Islet precursor cell (in vitro differentiated cells): ENCODE measurements at regions not wholly inside any gene's neighbourhood (a gene's known extent, or its start where the extent isn't known, plus 50 kb on each side); places are given as distances from the start of the nearest gene placed in this dataset.
"Not testable (repeated sequence)": the region's sequence is repeated elsewhere in the genome, so short reads cannot be mapped to it uniquely, and the experiment has no call there.

Source experiments
- DNase-seq: peaks from one replicate; pipeline ENCODE4 v3.0.0-alpha.2; 2018

DNA sequence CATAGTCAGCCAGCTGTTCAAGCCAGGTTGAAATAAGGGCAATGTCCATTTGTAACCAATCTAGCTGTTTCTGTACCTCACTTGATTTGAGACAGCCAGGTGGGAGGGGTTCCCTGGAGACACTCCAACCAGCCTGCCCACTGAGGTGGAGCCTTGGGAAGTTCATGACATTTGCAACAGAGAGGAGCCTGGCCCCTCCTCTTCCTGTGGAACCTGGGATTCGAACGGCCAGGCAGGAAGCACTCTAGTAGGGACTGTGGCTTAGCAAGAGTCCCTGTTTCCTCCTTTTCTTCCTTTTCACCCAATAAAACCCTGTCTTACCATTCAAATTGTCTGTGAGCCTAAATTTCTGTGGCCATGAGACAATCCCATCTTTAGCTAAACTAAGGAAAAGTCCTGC, 312.3 kb upstream of the NMUR2 start:
- no peak for DNase-seq

DNA sequence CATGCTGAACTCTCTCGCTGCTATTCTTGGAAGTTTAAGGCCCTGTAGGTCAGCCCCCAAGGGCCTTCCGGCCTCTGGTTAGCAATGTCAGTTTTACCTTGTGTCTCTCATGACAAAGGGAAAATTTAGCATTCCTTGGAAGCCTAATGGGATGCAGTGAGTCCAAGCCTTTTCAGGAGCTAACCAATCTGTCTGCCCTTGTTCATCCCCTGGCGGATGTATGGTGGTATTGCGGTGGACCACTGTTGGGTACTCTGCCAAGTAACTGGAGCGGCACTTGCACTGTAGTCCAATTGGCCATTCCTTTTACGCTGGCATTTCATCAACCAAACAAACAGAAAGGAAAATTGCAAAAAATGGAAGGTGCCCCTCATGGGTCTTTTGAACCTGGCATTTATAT, 318.4 kb upstream of the NMUR2 start:
- peak; percentile 57 for DNase-seq

DNA sequence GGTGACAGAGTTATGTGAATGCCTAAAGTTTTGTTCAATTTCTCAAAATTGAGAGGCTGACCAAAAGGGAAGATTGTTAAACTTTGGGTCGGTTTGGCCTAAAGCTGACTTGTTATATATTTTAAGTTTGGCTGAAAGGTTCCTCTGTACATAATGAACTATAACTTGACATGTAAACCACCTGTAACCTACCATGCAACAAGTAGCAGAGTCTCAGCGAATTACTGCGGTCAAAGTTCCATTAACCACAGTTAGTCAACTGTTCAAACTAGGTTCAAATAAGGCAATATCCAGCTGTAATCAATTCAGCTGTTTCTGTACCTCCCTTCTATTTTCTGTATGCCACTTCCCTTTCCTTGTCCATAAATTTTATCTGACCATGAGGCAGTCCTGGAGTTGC, 325.1 kb upstream of the NMUR2 start:
- no peak for DNase-seq

DNA sequence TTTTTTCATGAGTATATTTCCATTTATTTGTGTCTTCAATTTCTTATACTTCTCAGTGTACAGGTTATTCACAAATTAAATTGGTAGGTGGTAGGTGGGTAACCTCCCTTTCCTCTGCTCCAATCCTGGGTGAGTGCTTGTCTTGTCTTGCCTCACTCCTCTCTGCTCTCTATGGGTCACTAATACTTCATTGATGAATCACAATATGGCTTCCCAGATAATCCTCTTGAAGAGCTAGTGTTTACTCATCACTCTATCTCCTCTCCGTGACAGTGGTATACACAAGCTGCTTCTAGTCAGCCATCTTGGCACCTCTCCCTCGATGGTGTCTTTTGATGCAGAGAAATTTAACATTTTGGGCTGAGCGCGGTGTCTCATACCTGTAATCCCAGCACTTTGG, 331.8 kb upstream of the NMUR2 start:
- DNase-seq, result no peak

DNA sequence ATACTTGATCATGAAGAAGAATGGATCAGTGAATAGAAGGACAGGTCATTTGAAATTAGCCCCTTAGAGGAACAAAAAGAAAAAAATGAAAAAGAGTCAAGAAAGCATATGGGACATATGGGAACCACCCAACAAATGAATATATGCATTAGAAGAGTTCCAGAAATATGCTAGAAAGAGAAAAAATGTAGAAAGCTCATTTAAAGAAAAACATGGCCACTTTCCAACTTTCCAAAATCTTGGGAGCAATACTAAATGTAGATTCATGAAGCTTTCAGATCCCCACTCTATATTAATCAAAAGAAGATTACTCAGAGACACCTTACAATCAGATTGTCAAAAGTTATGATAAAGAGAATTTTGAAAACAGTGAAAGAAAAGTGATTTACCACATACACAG, 334.8 kb upstream of the NMUR2 start:
- DNase-seq, result no peak

DNA sequence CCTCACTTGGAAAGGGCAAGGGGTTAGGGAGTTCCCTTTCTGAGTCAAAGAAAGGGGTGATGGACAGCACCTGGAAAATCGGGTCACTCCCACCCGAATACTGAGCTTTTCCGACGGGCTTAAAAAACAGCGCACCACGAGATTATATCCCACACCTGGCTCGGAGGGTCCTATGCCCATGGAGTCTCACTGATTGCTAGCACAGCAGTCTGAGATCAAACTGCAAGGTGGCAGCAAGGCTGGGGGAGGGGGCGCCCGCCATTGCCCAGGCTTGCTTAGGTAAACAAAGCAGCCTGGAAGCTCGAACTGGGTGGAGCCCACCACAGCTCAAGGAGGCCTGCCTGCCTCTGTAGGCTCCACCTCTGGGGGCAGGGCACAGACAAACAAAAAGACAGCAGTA, 336.0 kb upstream of the NMUR2 start:
- not testable (repeated sequence) for DNase-seq

DNA sequence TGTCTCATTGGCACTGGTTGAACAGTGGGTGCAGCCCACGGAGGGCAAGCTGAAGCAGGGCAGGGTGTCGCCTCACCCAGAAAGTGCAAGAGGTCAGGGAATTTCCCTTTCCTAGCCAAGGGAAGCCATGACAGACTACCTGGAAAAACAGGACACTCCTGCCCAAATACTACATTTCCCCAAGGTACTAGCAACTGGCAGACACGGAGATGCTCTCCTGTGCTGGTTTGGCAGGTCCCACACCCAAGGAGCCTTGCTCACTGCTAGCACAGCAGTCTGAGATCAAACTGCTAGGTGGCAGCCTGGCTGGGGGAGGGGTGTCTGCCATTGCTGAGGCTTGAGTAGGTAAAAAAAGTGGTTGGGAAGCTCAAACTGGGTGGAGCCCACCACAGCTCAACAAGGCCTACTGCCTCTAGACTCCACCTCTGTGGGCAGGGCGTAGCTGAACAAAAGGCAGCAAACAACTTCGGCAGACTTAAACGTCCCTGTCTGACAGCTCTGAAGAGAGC, 382.7 kb upstream of the NMUR2 start:
- not testable (repeated sequence) for DNase-seq

DNA sequence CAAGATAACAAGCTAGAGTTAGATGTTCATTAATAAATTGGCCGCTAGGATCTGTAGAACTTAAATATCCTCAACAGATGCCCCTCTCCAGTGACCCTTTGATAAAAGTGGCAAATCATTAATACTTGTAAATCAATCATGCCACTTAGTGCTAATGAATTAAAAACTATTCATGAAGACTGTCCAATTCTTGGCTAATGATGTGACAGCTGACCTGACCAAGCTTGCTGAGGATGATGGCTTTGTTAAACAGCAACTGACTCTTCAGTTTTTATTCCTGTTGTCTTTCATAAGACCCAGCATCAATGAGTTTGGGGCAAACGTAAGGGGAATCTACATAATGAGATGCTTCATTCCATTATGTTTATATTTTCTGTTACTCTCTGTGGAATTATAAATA, 396.8 kb upstream of the NMUR2 start:
- no peak for DNase-seq

DNA sequence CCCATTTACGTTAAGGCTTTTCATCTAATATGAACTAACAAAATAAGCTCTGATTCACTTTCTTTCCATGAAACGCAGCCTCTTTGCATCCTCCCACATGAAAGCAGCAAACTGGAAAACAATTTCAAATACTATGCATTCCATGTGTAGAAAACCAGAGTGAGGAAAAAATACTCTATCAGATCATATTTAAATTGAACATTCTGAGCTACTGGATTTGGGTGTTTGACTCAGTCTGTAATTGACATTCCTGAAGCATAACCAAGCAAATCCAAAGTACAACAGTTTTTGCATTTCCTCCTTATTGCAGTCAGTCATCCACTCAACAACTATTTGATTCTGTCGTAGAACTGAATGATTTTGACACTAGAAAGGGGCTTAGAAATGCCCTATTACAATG, 399.1 kb upstream of the NMUR2 start:
- no peak for DNase-seq

DNA sequence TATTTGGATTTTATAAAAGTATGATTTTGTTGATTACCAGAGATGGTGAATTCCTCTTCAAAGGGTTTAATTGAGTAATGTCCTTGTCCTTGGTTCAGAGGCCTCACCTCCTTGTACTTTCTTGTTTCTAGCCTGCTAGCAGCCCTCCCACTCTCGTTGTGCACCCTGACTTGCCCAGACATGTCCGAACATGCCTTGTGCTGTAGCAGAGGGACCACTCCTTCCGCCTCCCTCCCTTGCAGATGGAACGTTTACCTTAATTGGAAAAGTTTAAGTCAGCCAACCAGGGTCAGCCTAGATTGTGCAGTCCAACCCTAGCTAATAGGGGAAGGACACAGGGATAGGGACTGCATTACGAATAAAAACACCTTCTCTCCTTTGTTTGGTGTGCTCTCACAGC, 406.9 kb upstream of the NMUR2 start:
- peak; percentile 89 for DNase-seq

DNA sequence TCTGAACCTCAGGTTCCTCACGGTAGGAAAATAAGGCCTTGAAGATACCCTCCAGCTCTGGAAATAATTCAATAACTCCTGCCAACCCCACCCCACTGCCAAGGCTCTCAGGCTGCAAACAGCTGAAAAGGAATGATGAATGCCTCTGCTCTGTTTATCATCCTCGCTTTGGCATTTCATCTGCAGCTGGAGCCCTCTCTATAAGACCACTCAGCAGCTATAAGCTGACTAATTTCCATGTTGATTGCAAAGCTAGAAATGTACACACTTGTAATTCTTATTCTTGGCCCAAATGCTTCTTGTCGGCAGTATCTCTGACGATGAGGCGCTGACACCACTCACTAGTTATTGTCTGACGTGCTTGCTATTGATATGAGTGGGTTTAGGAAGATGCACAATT, 408.4 kb upstream of the NMUR2 start:
- DNase-seq, result no peak

DNA sequence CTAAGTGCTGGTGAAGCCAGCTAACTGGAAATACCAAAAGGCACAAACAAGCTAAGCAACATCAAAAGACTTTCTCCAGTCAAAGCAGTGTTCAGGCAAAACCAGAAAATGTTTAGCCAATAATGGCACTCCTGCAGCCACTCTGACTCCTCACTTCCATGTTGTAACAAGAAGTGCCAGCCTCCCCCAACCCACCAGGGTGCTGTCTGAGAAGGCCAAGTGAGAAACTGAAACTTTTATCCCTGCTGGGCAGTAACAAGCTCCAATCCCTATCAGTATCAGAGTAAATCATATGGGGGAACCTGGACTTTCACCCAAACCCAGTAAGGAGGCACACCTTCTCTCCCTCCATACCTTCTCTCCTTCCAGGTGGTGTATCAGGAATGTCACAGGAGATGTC, 414.8 kb upstream of the NMUR2 start:
- no peak for DNase-seq

DNA sequence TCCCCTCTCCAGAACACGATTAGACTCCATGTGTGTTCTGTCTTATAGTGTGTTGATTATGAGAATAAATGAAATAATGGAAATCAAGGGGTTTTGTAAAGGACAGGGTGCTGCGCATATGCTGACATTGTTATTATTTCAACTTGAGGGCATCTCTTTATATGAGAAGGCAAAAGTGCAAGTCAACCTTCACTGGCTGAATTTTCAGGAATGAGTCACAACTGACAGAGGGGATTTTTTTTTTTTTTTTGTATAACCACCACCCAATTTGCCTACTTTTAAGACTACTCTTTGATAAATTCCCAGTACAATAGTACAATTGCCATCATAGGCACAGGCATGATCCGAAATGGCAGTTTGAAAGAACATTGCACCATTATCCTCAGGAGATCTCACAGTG, 419.2 kb upstream of the NMUR2 start:
- DNase-seq, result no peak

DNA sequence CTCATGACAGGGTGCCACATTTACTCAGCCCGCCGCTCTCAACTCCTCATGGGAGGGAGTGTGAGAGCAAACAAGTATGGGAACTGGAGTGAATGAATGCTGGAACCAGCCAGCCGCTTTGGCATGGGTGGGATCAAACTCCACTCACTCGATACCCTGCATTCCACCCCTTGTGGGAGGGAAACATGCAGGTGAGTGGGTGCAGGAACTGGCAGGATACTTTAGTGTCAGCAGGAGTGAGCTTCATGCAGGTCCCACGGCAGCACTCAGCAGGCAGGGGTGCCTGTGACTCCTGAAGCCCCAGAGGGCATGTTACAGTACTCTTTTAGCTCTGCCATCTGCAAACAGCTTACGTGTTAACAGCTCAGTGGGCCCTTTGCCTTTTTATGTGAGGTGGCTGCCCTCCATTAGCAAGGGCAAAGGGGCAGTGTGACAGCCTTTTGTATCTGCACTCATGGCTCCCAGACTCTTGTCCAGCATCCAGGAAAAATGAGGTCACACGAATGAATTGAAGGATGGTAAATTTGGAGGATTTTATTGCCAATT, 433.2 kb upstream of the NMUR2 start:
- DNase-seq, result no peak

DNA sequence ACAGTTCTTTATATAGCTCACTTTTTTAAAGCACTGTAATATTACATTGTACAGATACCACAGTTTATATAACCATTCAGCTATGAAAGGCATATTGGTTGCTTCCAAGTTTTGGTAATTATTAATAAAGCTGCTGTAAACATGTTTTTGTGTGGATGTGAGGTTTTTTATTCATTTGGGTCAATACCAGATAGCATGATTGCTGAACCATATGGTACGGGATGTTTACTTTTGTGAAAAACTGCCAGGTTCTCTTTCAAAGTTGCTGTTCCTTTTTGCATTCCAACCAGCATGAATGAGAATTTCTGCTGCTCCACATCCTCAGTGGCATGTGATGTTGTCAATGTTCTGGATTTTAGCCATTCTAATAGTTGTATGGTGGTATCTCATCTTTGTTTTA, 439.6 kb upstream of the NMUR2 start:
- no peak for DNase-seq

DNA sequence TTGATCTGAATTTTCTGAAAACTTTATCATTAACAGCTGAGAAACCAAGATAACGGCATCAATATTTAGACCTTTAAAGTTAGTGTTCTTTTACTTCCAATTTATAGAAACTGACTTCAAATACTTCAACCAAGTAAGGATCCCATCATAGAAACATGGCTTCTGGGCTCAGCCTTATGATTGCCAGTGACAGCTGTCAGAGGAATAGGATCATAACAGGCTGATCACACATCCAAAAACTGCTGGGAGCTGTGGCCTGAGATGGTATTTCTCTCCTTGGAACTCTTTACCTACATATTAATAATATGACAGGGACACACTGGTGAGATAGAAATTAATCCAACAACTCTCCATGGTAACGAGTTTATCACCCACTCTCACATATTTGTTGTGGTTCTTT, 448.3 kb upstream of the NMUR2 start:
- DNase-seq, result no peak

DNA sequence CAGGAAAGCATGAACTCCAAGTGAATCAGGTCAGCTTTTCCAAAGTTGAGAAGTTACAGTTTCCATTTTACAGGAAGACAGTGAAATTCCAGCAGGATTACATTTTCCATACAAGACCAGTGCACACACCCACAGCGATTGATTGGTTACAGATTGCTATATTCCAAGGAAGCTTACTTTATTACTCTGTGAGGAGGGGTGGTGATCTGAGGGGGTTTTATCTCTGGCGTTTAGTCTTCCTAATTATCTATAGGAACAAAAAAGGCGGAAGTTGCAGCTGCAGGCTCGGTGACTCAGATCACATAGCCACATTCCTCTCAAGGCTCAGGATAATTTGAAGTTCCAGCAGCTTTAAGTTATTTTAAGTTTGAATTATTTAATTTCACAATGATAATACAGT, 450.4 kb upstream of the NMUR2 start:
- DNase-seq, result no peak

DNA sequence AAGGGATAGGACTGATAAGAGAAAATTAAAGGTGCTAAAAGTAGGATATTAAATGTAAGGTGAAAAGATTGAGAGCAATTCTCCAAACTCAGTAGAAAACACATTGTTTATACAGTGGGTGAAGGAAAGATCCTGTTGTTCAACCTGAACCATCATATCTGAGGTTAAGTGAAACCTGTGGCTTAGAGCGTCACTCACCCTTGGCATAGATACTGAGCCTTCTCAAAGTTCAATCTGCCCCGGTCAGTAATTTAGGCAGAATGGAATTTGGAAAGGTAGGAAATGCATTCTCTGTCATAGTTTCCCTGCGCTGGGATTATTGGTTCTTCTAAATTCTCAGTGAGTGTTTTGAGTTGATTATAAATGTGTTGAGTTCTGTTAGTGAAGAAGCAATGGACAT, 456.2 kb upstream of the NMUR2 start:
- DNase-seq, result no peak

DNA sequence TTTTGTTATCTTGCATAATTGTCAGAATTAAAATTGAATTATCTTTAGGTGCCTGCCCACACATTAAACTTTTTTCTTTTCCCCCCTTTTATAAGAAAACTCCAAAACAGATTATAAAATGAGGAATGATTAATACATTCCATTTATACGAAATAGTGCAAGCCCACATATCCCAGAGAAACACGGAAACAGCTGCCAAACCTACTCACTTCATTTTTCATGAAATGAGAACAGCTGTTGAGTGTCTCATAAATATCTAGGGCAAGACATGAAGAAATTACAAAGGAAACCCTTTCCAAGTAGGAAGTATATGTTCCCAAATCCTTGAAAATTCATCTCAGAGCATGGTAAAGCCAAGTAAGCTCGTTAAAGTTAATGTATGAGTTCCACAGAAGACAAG, 459.4 kb upstream of the NMUR2 start:
- DNase-seq, result no peak

DNA sequence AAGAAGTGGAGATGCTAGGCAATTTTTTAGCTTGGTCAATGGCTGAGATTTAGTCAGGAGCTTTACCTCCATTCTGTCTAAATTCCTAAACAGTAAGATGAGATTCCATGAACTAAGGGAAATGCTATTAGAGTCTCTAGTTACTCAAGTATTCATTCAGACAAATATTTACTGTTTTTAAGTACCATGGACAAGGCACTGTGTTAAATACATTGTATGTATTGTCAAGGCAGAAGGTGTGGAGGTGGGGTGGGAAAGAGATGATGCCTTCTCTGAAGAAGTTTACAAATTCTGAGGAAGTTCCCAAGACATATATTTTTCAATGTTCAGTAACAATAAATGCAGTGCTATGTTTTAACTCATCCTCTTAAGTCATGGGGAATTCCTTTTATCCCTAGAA, 459.9 kb upstream of the NMUR2 start:
- DNase-seq, result no peak

DNA sequence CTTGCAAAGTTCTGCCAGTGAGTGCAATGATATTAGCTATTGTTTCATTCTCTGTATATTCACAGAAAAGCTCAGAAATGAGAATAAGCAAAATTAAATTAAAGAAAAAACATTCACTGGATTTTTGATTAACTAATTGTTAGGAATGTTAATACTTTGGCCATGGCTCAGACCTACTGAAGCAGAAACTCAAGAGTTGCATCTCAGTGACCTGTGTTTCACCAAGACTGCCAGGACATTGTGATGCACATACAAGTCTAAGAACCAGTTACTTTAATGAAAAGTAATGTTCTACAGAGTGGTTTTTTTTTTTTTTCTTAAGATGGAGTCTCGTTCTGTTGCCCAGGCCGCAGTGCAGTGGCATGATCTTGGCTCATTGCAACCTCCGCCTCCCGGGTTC, 464.9 kb upstream of the NMUR2 start:
- DNase-seq, result no peak

DNA sequence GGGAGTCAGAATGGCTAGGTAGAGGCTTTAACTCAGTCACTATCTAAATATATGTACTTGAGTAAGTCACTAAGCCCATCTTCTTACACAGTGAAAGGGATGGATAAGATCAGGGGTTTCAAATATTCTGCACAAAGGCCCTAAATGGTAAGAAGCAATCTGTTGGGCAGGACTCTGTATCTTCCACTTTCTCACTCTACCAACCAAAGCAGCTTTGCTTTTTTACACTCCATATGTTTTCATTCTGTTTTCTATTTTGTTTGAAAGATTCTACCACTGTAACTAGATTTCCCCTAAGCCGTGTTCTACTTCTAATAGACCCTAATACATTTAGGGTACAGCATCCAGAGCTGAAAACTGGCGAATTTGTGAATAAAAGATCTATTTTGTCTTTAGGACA, 477.5 kb upstream of the NMUR2 start:
- no peak for DNase-seq

DNA sequence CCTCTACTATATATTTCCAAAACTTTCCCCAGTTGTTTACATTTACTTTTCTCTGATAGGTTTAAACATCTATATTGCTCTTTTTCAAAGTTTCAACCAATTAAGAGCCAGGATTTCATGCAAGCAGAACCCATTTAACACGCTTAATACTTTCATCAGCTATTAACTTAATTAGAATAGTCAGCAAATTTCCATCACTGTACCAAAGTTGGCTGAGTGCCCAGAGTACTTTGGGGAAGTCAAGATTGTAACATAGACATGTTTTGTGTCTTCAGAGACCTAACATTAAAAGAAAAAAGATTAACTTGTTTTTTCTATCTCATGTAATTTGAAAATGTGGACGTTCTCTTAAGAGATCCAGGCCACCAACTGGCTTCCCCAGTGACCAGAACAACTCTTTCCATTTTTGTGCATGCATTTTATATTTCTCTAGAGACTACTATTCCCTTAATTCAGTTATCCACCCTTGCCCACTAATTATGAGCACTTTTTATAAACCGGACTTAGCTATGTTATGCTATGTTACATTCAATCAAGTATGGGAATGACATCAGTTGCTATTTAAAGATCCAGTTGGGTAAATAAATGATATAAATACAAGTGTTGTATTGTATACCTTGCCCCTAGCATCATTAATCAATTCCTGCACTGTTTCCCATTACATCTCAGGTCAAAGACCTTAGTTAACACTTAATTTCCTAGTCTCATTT, 478.1 kb upstream of the NMUR2 start:
- no peak for DNase-seq

DNA sequence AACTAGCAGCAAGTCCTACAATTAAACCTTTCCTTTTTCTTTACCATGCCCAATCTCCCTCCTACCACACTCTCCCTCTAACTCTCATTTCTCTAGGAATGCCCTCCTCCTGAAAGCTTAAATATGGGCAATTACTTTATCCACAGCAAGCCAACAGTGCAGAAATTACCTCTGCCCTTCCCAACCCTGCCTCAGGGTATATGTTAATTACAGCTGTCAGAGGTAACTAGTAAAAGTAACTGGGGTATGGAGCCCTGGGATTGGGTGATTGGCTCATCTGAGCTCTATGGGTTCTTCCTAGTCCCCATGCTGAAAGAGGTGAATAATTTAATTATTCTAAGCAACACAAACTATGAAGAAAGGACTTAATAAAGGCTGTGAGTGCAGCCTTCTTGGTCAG, 478.9 kb upstream of the NMUR2 start:
- no peak for DNase-seq

DNA sequence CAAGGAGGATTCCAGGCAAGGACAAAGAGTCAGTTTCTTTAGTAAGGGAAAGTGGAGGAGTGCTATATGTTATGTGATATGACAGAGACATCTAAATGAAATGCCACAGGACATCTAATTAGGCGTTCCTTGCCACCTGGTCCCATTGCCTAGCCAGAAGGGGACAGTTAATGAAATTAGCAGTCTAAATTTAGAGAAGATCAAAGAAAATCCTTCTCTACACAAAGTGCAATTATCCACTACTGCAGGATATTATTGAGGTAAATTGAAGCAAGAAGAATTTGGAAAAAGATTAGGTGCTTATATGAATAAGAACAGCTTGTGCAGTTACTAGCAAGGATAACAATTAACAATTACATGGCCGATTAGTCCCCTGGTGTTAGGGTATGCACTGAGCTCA, 495.3 kb upstream of the NMUR2 start:
- no peak for DNase-seq
